DMS114 treated with DMSO at 0.1 percent for 48 hours (cell line): ENCODE measurements at regions not wholly inside any gene's neighbourhood (a gene's known extent, or its start where the extent isn't known, plus 50 kb on each side); places are given as distances from the start of the nearest gene placed in this dataset.

Experiments
- DNase-seq: peaks from one replicate; lab custom pipeline; 2025; ENCODE audit not compliant: unreplicated experiment; lab: John Stamatoyannopoulos, UW

DNA sequence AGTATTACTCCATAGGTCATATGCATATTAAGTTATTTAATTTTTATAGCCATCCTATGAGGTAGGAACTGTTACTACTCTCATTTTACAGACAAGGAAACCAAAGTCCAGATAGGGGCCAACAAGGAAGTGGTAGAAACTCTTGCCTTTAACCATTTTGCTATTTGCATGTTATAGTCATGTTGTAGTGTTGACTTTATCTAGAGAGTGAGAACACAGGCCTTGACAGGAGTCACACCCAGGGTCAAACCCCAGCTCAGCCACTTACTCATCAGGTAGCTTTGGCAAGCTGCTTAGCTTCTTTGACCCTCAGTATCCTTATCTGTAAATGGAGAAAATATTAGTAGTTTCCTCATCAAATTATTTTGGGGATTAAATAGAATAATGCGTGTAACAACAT, 156.2 kb downstream of the CAND1 start:
- DNase-seq = no peak

DNA sequence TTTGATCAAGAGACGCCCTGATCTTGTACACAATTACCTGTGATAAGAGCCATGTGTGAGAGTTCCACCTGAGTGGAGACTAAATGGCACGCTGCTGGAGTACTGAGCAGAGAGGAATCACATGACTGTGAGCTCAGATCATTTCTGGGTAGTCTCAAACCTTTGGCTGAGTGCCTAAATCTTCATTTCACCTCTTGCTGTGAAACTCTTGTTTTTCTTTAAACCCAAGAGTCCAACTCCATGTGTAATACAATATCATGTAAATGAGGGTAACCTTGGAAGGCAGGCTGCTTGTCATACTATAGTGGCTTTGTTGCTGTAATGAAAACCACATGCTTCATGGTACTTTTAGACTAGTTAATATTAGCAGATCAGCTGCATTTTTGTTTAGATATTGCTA, 156.9 kb downstream of the CAND1 start:
- no peak for DNase-seq

DNA sequence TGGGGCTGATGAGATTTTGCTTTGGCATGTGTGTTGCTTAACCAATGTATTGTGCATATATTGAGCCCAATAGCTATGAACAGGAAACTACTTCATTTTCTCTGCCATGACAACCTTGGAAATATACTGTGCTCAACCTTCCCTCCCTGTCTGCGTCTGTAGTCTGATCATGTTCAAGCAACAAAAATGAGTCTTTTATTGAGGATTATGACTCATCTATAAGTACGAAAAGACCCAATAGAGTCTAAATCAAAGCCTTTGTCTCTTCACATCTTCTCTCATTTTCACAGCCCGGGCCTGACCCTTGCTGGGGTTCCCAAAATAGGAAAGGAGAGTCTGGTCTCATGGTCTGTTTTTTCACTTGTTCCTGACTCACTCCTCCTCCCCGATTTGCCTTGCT, 158.2 kb downstream of the CAND1 start:
- DNase-seq = no peak

DNA sequence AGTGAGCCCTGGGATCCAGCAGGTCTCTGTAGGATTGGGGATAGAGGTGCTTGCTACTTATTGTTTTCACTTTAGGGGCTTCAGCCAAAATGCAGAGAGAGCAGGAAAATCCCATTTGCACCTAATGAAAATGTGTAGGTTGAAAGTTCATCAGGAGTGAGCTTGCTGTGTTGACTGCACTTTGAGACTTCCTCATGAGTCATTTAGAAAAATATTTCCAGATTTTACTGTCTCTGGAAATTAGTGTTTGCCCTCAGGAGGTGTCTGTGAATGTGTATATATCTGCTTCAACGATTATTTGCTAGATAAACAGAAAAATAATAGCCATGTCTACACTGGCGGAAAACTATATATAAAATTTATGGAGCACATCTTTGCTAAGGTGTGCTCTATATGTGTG, 159.3 kb downstream of the CAND1 start:
- DNase-seq = no peak

DNA sequence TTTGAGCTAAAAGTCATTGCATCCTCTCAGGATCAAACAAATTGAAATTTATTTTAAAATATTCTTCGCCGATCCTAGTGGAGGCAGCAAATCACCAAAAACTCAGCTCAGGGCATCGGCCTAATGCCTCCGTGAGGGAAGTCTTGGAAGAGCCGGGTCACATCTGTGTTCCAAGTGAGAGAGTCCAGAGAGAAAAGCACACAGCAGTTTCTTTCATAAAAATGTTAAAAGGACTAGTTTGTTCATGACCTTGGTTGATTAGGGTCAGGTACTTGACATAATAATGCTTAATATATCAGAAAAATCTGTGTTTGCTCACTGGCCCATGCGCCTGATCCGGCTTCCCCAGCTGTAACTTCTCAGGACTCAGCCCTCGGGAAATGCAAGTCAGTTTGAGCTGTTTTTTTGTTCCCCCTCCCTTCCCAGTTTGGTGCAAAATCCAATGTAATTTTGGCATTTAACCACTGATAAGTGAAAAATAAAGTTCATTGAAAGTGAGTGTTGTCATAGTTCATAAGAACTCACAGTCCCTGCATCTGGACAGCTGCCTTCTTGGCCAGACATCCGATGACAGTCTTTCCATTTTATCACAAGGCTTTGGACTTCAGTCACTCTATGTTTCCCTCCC, 161.7 kb downstream of the CAND1 start:
- no peak for DNase-seq

DNA sequence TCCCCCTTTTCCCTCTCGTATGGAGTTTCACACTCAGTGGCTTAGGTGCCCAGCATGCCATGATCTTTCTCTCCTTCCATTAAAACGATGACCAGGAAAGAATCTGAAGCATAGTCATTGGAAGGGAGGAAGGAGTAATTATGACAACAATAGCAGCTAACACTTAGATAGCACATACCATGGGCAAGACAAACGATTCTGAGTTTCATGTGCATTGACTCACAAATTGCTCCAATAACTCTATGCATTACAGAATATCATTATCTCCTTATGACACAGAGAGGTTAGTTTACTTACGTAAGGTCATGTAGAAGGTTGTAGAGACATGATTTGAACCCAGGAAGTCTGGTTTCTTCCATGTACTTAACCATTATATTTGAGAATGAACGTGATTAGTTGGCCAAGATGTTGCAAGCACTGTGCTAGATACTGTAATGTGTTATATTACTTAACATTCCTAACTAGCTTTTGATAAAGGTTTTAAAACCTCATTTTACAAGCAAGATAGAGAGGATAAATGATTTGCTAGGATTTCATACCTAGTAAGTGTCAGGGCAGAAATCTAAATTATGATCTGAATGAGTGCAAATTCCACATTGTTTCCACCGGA, 162.4 kb downstream of the CAND1 start:
- no peak for DNase-seq

DNA sequence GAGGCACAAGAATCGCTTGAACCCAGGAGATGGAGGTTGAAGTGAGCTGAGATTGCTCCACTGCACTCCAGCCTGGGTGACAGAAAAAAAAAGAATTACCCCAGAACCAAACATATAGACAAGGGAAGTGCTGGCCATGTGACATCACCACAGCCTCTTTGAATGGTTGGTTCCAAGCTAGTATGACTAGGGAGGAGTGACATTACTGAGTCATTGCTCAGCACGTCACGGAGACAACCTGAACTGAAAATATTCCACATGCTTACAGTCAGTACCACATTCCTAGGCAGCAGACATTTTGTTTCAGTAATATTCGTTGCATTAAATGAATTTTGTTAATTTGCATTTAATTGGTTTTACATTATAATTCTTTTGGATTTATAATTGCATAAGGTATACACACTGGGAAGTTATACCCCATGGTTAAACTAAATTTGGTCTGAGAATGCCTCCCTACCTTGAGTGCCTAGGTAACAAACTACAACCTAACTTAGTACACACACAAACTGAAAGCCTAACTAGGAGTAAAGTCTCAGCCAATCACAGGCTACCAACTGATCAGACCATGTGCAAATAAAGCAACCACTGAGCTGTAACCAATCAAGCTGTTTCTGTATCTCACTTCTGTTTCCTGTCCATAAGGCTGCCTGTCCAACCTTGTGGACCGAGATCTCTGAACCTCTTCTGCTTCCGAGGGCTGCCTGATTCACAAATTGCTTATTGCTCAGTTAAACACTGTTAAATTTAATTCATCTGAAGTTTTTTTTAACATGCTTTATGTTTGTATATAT, 164.4 kb downstream of the CAND1 start:
- no peak for DNase-seq

DNA sequence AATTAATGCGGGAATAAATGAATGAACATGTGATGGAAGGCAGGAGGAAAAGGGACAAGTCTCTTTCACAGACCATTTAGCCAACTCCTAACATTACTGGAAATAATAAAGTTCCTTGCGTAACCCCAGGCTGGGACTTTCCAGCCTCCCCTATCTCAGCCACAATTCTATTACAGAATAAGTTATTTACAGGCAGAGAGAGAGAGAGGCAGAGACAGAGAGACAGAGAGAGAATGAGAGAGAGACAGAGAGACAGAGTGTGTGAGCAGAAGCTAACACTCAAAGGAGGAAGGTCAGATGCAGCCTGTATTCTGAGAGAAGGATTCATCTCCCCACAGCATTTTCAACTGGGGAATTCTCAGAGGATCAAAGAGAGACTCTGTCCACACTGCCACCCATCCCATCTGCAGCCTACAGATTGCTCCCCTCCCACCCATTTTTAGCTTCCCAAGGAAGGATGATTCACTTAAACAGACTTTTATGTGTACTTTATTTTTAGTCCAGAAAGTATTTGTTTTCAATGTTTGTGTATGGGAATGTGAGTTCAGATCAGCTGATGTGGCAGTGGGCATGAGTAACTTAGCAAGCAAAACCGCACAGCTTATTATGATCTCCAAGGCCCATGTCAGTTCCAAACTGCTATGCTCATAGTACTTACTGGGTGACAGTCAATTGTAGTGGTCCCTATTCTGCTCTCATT, 165.7 kb downstream of the CAND1 start:
- no peak for DNase-seq

DNA sequence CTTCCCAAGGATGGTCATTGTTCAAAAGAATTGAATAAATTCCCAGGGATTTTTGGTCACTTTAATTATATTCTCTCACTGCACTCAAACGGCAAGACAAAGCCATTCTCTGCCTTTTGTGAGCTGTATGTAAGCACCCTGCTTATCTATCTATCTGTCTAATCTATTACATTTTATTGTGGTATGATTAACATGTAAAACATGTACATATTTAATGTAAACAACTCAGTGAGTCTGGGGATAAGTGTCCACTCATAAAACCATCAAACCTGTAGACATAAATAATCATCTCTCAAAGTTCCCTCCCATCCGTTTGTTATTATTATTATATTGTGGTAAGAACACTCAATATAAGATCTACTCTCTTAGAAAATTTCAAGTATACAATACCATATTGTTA, 167.1 kb downstream of the CAND1 start:
- DNase-seq = no peak

DNA sequence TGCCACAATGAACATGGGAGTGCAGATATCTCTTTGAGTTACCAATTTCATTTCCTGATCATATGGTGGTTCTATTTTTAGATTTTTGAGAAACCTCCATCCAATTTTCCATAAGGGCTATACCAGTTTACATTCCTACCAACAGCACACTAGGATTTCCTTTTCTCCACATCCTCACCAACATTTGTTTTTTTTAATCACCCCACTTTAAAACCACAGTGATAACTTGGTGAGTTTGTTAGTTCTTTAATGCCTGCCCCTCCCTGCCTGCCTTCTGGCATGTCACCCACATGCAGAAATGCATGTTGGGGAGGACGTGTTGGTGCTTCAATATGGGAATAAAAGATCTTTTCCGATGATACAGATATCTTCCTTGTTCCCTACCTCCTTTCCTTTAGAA, 167.9 kb downstream of the CAND1 start:
- no peak for DNase-seq

DNA sequence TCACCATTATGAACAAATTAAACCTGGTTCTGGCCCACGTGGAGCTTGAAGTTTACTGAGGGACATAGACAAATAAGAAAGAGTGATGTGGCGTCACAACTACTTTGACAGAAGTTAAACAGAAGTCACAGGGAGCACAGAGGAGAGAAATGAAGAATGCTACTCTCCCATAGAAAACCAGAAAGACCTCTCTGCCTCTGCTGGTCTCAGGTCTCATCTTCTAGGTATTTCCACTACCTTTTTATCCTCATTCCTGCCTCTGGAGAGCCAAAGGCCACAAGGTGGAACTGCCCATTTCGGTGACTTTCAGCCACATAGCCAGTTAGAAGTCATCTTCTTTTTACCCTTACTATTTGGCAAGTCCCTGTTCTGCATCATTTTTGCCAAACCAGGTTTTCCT, 170.5 kb downstream of the CAND1 start:
- DNase-seq = no peak

DNA sequence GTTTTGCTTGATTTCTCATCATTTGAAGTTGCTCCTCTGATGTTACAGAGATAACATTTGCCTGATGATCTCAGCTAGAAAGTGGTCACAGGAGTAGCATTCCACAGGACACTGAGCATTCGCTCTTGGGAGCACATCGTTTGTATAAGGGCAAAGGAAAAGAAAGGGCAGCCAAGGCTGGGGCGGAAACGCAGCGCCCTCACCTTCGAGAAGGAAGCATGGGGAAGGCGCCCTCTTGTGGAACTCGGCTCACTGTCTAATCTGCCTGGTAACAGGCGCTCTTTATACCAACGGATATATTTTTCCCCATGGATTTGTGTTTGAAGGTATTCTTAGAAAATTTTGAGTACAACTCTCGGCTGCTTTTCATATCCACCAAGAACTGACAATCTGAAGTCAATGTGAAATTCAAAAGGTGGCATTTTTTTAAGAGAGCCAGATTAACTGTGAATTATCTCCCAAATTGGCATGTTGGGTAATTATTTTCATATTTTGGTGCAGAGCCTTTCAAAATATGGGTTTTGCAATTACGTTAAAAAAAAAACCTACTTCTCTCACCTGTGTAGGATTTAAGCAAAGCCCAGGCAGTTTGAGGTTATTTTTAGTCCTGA, 172.7 kb downstream of the CAND1 start:
- DNase-seq = peak; percentile 63

DNA sequence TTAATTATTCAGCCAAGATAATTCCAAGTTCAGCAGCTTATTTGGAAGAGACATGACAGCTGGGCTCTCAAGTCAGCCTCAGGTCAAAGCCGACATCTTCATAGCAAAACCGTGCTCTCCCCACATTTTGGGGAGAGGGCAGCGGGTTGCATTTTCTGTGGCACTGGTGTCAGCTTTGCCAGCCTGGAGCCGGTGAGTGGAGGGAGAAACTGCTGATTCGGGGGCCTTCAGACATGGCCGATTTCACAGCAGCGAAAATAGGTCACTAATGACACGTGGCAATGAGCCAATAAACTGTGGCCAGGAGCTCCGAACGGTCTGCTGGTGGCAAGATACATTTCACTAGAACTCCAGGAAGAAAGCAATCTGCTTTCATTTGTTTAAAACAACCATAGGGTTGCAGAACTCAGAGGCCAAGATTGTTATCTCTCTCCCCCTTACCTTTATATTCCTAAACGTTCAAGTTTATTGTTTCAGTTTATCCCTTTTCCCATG, 173.2 kb downstream of the CAND1 start:
- DNase-seq = no peak

DNA sequence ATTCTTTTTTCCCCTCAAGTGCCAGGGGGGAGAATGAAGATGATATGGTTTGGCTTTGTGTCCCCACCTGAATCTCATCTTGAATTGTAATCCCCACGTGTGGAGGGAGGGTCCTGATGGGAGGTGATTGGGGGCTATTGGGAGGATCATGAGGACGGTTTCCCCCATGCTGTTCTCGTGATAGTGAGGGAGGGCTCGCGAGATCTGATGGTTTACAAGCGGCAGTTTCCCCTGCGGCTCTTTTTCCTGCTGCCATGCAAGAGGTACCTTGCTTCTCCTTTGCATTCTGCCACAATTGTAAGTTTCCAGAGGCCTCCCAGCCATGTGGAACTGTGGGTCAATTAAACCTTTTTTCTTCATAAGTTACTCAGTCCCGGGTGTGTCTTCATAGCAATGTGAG, 173.7 kb downstream of the CAND1 start:
- no peak for DNase-seq

DNA sequence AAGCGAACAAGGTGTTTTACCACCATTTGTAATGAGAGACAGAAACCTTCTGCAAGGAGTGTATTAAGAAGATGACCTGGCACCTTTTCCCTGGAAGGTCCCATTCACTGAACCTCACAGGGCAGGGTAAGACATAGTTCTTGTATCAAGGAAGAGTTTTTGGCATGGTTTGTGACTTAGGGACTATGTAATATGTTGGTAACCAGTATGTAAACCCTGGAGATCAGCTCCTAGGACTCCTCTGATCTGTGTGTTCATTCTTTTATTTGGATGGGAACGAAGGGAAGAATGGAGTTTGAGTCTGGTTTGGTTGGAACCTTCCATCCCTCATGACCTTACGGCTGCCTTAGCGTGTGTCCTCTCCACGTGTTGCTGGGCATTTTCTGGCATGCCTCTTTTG, 175.4 kb downstream of the CAND1 start:
- no peak for DNase-seq

DNA sequence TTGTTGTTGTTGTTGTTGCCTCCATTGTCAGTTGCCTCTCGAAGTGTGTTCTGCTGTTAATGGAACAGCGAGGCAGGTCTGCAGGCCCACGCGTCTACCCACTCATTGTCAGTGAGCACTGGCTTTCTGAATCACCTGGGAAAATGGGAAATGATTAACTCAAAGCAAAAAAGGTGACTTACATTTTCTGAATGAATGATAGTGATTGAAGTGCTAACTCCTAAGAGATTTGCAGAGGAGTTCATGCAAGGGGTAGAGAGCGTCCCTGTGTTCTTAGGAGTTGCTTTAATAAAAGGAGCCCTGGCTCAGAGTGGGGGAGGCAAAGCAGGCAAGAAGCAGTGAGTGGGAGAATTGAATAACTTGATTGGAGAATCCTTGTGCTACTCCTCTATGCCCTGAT, 177.6 kb downstream of the CAND1 start:
- DNase-seq = no peak

DNA sequence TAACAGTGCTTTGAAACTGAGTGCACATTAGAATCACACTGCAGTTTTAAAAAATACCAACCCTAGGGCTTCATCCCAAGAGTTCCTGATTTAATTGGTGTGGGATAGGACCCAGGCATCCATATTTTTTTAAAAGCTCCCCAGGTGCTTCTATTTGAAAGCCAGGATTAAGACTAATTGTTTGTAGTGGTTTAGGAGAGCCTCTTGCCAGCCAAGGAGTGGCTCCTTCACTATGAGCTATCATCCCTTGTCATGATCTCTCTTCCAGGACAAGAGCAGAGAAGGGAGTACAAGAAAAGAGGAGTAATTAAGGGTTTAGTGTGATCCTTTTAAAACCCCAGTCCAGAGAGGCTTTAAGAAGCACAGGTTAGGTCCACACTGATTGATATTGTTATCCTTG, 178.0 kb downstream of the CAND1 start:
- DNase-seq = no peak

DNA sequence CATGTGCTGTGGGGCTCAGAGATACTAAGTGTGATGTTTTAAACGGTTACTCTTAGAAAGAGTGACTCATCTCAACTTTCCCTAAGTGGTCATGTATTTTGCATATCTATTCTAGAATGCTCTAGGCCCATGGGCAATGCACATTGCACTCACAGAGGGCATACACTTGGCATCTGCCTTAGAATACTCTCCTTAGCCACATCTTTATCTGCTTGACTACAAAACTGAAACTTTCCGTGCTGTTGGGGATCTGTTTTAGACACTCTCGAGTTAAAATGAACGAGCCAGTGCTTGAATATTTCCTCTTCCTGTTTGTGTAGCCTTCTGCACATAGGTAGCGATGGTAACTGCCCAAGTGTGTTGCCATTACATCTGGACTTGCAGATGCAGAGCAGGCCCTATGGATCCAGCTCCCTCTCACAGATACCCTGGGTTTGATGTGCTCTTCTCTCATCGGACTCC, 180.5 kb downstream of the CAND1 start:
- DNase-seq = no peak

DNA sequence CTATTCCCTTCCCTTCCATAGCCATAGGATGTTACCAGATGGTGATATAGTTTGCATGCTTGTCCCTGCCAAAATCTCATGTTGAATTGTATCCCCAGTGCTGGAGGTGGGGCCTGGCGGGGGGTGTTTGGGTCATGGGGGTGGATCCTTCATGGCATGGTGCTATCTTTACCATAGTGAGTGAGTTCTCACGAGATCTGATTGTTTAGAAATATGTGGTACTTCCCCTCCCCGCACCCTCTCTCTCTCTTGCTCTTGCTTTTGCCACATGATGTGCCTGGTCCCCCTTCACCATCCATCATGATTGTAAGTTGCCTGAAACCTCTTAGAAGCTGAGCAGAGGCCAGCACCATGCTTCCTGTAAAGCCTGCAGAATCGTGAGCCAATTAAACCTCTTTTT, 181.3 kb downstream of the CAND1 start:
- no peak for DNase-seq

DNA sequence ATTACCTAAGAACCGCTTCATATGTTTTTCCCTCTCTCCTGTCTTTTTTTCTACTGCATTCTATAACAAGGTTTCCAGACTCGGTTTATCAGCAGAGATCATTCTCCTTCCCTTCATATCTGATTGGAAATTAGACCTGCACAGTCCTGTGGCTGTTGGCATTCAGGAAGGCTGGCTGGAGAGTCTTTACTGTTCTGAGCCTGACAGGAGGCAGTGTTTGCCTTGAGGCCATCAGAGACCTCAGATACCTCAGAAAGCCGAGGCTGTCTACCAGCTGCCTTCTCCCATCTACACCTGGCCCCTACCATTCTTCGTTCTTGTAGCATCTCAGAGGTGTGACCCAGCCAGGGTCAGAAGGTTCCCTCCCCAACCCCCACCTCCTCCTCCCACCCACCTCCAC, 182.0 kb downstream of the CAND1 start:
- no peak for DNase-seq

DNA sequence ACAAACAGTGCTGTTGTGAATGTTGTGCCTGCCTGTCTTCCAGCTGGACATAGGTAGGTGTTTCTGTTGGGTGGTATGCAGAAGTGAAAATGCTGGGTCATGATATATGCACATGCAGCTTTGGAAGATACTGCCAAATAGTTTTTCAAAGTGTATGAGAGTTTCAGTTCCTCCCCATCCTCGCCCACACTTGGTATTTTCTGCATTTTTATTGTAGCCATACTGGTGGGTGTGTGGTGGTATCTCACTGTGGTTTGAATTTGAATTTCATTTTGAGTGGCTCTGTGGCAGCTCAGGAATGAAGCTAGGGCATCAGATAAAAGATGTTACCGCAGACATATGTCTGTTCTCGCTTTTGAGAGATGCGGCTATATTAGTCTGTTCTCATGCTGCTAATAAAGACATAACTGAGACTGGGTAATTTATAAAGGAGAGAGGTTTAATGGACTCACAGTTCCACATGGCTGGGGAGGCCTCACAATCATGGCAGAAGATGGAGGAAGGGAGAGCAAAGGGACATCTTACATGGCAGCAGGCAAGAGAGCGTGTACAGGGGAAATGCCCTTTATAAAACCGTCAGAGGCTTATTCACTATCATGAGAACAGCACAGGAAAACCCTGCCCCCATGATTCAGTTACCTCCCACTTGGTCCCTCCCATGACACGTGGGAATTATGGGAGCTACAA, 183.1 kb downstream of the CAND1 start:
- DNase-seq = no peak
